Heart left ventricle (tissue), 13 donors: ENCODE measurements at regions not wholly inside any gene's neighbourhood (a gene's known extent, or its start where the extent isn't known, plus 50 kb on each side); places are given as distances from the start of the nearest gene placed in this dataset.

Experiments used
- POLR2A ChIP-seq, 2 donors: fragments of 450-650 bp; IDR thresholded peaks; one replicate each; pipeline ENCODE4 v1.6.1; 2017; ENCODE audit warnings: antibody characterized with exemption in 2 of 2, mild to moderate bottlenecking in 2 of 2, moderate library complexity in 2 of 2
- TF ChIP-seq, protein P1 (sequence below), 12 donors: fragments of 200-600 bp; sonication (generic) in 4 of 12; IDR thresholded peaks; one replicate each; pipeline versions ENCODE4 v1.5.0 to v1.8.0; 2018 to 2022; ENCODE audit warnings: antibody characterized with exemption in 12 of 12, mild to moderate bottlenecking in 5 of 12
- donor health status: ischemic (EF 13 %, LVEDD 7.1; RV severe dilation, severe dysfunction).
- donor health status: DM: no; HTN: yes; CAD: no.
- donor health status: DM: no; HTN: no; CAD: no.
- donor health status: ischemic (EF 25% LVEDD 6.9; RV normal size, moderate dysfunction).
- donor health status: ischemic (EF 25% LVEDD 5.7; RV mildly dilated, moderate dysfunction).
- donor health status: ischemic (EF 35%, LVEDD 5.7; RV mildly dilated, moderate dysfunction).
- donor health status: nonischemic (EF 11% LVEDD 7.7; RV severe dilation, severe dysfunction).
- donor health status: DM: yes; HTN: yes; CAD: no.
- donor health status: PGD.
- donor health status: ischemic (EF 29% LVEDD 5.4; RV normal size, mild dysfunction).
- donor health status: nonischemic (EF 23%, LVEDD 6.1; RV moderate dilation, normal function).

DNA sequence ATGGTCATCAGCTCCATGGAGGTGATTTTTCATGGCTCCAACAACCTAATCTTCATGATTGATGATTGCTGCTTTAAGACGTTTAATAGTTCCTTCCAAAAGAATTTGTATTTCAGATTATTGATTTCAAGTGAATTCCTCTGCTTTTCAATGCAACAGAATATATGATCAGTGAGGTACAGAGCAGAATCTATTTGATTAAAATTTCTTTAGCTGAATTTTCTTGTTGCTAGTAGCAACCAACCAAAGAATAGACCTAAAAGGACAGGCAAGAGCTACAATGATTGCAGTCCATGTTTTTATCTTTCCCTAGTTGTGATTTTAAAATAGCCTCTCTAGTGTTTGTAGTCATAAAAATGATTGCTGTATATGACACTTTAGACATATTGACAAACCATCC, 76.8 kb upstream of the SCEL start:
- no peak for TF ChIP-seq POLR2A (IDR thresholded peaks at IDR 0.05)
- TF ChIP-seq, protein P1, sequence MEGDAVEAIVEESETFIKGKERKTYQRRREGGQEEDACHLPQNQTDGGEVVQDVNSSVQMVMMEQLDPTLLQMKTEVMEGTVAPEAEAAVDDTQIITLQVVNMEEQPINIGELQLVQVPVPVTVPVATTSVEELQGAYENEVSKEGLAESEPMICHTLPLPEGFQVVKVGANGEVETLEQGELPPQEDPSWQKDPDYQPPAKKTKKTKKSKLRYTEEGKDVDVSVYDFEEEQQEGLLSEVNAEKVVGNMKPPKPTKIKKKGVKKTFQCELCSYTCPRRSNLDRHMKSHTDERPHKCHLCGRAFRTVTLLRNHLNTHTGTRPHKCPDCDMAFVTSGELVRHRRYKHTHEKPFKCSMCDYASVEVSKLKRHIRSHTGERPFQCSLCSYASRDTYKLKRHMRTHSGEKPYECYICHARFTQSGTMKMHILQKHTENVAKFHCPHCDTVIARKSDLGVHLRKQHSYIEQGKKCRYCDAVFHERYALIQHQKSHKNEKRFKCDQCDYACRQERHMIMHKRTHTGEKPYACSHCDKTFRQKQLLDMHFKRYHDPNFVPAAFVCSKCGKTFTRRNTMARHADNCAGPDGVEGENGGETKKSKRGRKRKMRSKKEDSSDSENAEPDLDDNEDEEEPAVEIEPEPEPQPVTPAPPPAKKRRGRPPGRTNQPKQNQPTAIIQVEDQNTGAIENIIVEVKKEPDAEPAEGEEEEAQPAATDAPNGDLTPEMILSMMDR (IDR thresholded peaks at IDR 0.05): no peak
